Common myeloid progenitor, CD34-positive (primary cell): ENCODE measurements at regions not wholly inside any gene's neighbourhood (a gene's known extent, or its start where the extent isn't known, plus 50 kb on each side); places are given as distances from the start of the nearest gene placed in this dataset.

ENCODE experiments used
- CTCF ChIA-PET: fragments of 350-600 bp; sonication (Branson Sonifier 250); formaldehyde crosslinking; loops from one replicate; lab custom pipeline; 2021; ENCODE audit warnings: antibody characterized with exemption; lab: Charles Lee
- POLR2A ChIA-PET: fragments of 350-600 bp; sonication (Branson Sonifier 250); formaldehyde crosslinking; loops from one replicate; lab custom pipeline; 2021; ENCODE audit warnings: antibody characterized with exemption; lab: Charles Lee
- DNase-seq, 3 donors: peaks; one replicate each; pipeline versions ENCODE4 v3.0.0 to v3.0.0-alpha.2; 2013
- H3K27ac ChIP-seq, 2 experiments: 1 replicate in 1 of 2; 2 replicates in 1 of 2; pipeline ENCODE4 v1.7.0; 2013; ENCODE audit warnings: inconsistent platforms in 2 of 2, low read length in 2 of 2, mild to moderate bottlenecking in 2 of 2, low read depth in 1 of 2, moderate library complexity in 1 of 2; ENCODE audit not compliant: severe bottlenecking in 2 of 2, insufficient read depth in 1 of 2, poor library complexity in 1 of 2
- H3K27me3 ChIP-seq, 5 experiments: replicated peaks in 2 of 5; 1 replicate in 3 of 5; 2 replicates in 2 of 5; pipeline versions ENCODE4 v1.6.1 to v1.7.0; 2013; ENCODE audit warnings: low read length in 4 of 5, mild to moderate bottlenecking in 2 of 5, moderate library complexity in 2 of 5, inconsistent platforms in 1 of 5; ENCODE audit not compliant: insufficient read depth in 5 of 5, control insufficient read depth in 4 of 5
- H3K36me3 ChIP-seq, 4 experiments: 1 replicate in 2 of 4; 2 replicates in 2 of 4; pipeline versions ENCODE4 v1.6.1 to v1.7.0; 2013; ENCODE audit warnings: low read length in 3 of 4, control low read depth in 1 of 4, mild to moderate bottlenecking in 1 of 4; ENCODE audit not compliant: control insufficient read depth in 4 of 4, insufficient read depth in 4 of 4
- H3K4me1 ChIP-seq, 4 experiments: 1 replicate in 3 of 4; 2 replicates in 1 of 4; pipeline versions ENCODE4 v1.6.1 to v1.7.1; 2013; ENCODE audit warnings: low read length in 3 of 4, mild to moderate bottlenecking in 3 of 4, control low read depth in 1 of 4, inconsistent platforms in 1 of 4, moderate library complexity in 1 of 4; ENCODE audit not compliant: control insufficient read depth in 4 of 4, insufficient read depth in 4 of 4; ENCODE audit errors: control extremely low read depth in 1 of 4
- H3K4me3 ChIP-seq, 7 experiments: 1 replicate in 4 of 7; 2 replicates in 3 of 7; pipeline versions ENCODE4 v1.5.1 to v1.7.0; 2013; ENCODE audit warnings: mild to moderate bottlenecking in 7 of 7, low read length in 6 of 7, moderate library complexity in 6 of 7, inconsistent platforms in 2 of 7, low read depth in 2 of 7, control low read depth in 1 of 7; ENCODE audit not compliant: insufficient read depth in 4 of 7, control insufficient read depth in 1 of 7; ENCODE audit errors: extremely low read depth in 1 of 7
- H3K9me3 ChIP-seq, 5 experiments: 1 replicate in 4 of 5; 2 replicates in 1 of 5; pipeline versions ENCODE4 v1.6.1 to v1.7.1; 2013; ENCODE audit warnings: low read length in 4 of 5, mild to moderate bottlenecking in 2 of 5, inconsistent platforms in 1 of 5, low read depth in 1 of 5, moderate library complexity in 1 of 5; ENCODE audit not compliant: control insufficient read depth in 4 of 5, insufficient read depth in 2 of 5; ENCODE audit errors: control extremely low read depth in 1 of 5
- WGBS: methylation state at CpG from one replicate; pipeline ENCODE4 v1.1.5; 2013; ENCODE audit not compliant: insufficient coverage; 5-methylcytosine and 5-hydroxymethylcytosine counted together

DNA sequence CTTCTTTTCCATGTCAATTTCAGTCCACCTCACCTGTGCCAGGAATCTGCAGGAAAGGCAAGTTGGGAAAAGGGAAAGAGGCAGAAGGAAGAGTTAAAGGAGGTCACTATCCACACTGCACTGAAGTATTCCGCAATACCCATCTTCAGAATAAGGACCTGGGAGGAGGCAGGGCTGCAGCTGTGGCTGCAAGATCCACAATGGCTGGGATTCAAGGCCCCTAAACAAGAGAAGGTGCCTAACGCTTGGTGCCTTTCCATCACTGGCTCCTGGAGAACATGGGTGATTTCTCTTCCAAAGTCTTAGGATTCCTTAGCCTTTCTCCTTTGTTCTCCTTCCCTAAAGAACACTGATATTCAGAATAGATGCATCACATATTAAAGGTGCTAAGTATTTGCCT lies 204.0 kb downstream of the GRIN2B start:
- WGBS: 83% methylated on average over 2 of the region's 2 CpGs
- Histone ChIP-seq H3K27ac (no peak overlapping the region), H3K4me3 (no peak overlapping the region), H3K36me3 (no peaks in the 10 kb centered on the region), H3K9me3 (no peaks in the 10 kb centered on the region), H3K4me1 (no peaks in the 10 kb centered on the region), H3K27me3 (peaks cover 0 to 5% (median 0%) of the 10 kb centered on the region in 5 experiments)
- ChIA-PET POLR2A (no interaction called here), CTCF (interaction anchor here (1.4 kb wide), 1 partner anchor 84 kb away, joined by 3 read pairs; no protein-coding TSS in a partner anchor)
- no peak for DNase-seq

DNA sequence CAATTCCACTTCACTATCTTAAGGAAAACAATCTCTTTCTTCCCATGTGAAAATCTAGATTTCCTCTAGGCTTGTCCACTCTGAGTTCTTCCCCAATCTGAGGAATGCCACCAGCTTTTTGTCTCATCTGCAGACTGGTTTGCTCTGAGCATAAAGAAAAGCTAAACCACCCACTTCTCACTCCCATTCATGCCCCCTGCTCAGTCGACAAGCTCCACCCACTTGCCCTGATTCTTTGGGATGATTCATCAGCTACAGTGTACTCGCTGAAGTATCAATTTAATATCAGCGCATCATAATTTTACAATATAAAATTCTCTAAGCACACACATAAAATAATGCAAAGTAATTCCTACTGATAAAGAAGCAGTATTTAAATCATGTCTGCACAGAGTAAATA lies 209.1 kb downstream of the GRIN2B start:
- no peak overlapping the region for H3K27ac ChIP-seq
- WGBS: 80% methylated on average over 1 of the region's 3 CpGs

DNA sequence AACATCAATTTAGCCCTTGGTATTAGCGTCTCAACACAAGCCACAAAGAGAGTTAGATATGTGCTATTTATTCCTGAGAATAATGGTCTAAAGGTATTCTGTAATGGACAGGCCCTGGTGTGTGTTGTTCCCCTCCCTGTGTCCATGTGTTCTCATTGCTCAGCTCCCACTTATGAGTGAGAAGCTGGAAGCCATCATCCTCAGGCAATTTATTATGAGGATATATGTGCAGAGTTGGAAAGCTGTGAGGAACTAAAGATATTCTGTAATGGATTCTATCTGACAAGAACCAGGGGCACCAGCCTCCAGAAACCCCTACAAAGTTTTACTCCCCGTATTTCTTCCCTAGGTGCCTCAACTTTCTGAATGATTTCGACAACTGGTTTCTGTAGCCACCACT lies 210.8 kb downstream of the GRIN2B start:
- Histone ChIP-seq H3K36me3 (no peaks in the 10 kb centered on the region), H3K9me3 (no peaks in the 10 kb centered on the region), H3K27me3 (no peaks in the 10 kb centered on the region), H3K4me1 (no peaks in the 10 kb centered on the region), H3K27ac (no peak overlapping the region), H3K4me3 (no peak overlapping the region)
- ChIA-PET POLR2A (no interaction called here), CTCF (no interaction called here)
- DNase-seq: no peak
- WGBS: 100% methylated on average over 2 of the region's 3 CpGs

More for the DNA sequence above, 209.1 kb downstream of the GRIN2B start:
- no peak for DNase-seq
- CTCF ChIA-PET: no interaction called here
- Histone ChIP-seq H3K9me3 (no peaks in the 10 kb centered on the region), H3K4me1 (no peaks in the 10 kb centered on the region), H3K36me3 (no peaks in the 10 kb centered on the region), H3K27me3 (peaks cover 0 to 2% (median 0%) of the 10 kb centered on the region in 5 experiments), H3K4me3 (no peak overlapping the region)
- POLR2A ChIA-PET: no interaction called here

- no peak overlapping the region for H3K4me3 ChIP-seq
- H3K27me3 ChIP-seq: no peaks in the 10 kb centered on the region
- no peak for DNase-seq
- ChIA-PET CTCF (no interaction called here), POLR2A (no interaction called here)
- H3K36me3 ChIP-seq: no peaks in the 10 kb centered on the region
- H3K27ac ChIP-seq: no peak overlapping the region
- H3K9me3 ChIP-seq: no peaks in the 10 kb centered on the region
- H3K4me1 ChIP-seq: no peaks in the 10 kb centered on the region
Measured at GRCh38 chr12:13769966-13770365, 211.4 kb downstream of the GRIN2B start.

DNA sequence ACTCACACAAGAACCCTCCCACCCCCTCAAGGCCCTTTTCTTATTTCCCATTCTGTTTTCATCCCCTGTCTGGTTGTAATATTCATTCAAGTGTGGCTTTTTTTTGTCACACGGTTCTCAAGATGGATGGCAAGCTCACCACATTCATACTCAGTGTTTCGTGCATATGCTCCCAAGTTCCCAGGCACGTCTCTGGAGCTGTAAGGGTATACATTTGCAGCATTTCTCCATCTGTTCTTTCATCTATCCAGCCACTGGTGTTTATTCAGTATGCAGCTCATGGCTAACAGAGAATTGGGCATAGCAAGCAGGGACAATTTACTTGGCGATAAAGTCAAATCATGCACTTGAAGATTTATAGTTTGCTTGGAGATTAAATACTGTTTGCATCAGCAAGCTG lies 212.1 kb downstream of the GRIN2B start:
- Histone ChIP-seq H3K9me3 (peaks cover 0 to under 1% (median 0%) of the 10 kb centered on the region in 5 experiments), H3K27ac (no peak overlapping the region), H3K27me3 (no peaks in the 10 kb centered on the region), H3K4me3 (no peak overlapping the region), H3K36me3 (no peaks in the 10 kb centered on the region), H3K4me1 (no peaks in the 10 kb centered on the region)
- CTCF ChIA-PET: no interaction called here
- 100% methylated on average over 3 of the region's 4 CpGs for WGBS
- POLR2A ChIA-PET: no interaction called here
- DNase-seq: no peak

- Histone ChIP-seq H3K36me3 (no peaks in the 10 kb centered on the region), H3K4me1 (no peaks in the 10 kb centered on the region), H3K4me3 (no peak overlapping the region), H3K27me3 (peaks cover 0 to under 1% (median 0%) of the 10 kb centered on the region in 5 experiments), H3K9me3 (peaks cover 0 to 1% (median 0%) of the 10 kb centered on the region in 5 experiments), H3K27ac (no peak overlapping the region)
- 100% methylated on average over 4 of the region's 6 CpGs for WGBS
- no peak for DNase-seq
- ChIA-PET CTCF (no interaction called here), POLR2A (no interaction called here)
Measured at GRCh38 chr12:13764748-13765147, 216.7 kb downstream of the GRIN2B start.

- Histone ChIP-seq H3K9me3 (peaks cover 0 to 3% (median 0%) of the 10 kb centered on the region in 5 experiments), H3K27ac (no peak overlapping the region), H3K4me1 (no peaks in the 10 kb centered on the region), H3K36me3 (no peaks in the 10 kb centered on the region), H3K4me3 (no peak overlapping the region), H3K27me3 (peaks cover 0 to 33% (median 6%) of the 10 kb centered on the region in 5 experiments)
- ChIA-PET POLR2A (no interaction called here), CTCF (no interaction called here)
- WGBS: 40% methylated on average over 1 of the region's 1 CpG
- DNase-seq: no peak
Measured at GRCh38 chr12:13749389-13749788, 232.0 kb downstream of the GRIN2B start.
